Right atrium auricular region (tissue), 2 donors: ENCODE measurements at regions not wholly inside any gene's neighbourhood (a gene's known extent, or its start where the extent isn't known, plus 50 kb on each side); places are given as distances from the start of the nearest gene placed in this dataset.

ENCODE experiments used
- DNase-seq: peaks from one replicate; pipeline ENCODE4 v3.0.0-alpha.2; 2019; ENCODE audit warnings: low spot score
- H3K27ac ChIP-seq, 2 donors: fragments of 200-600 bp; sonication (generic); 1 replicate in 1 of 2; 2 replicates in 1 of 2; pipeline ENCODE4 v1.5.1; 2016 to 2019
- H3K27me3 ChIP-seq, 2 donors: fragments of 200-600 bp; sonication (generic); one replicate each; pipeline versions ENCODE4 v1.5.1 to v1.6.0; 2017 to 2019
- H3K36me3 ChIP-seq: fragments of 200-600 bp; sonication (generic); one replicate; pipeline ENCODE4 v1.5.1; 2016
- H3K4me1 ChIP-seq, 2 donors: fragments of 200-600 bp; sonication (generic); one replicate each; pipeline versions ENCODE4 v1.5.1 to v1.6.0; 2017 to 2019
- H3K4me3 ChIP-seq, 2 donors: fragments of 200-600 bp; sonication (generic); 1 replicate in 1 of 2; 2 replicates in 1 of 2; pipeline ENCODE4 v1.5.1; 2017 to 2019; ENCODE audit warnings: mild to moderate bottlenecking in 1 of 2, moderate library complexity in 1 of 2
- H3K9me3 ChIP-seq, 2 donors: fragments of 200-600 bp; sonication (generic); one replicate each; pipeline ENCODE4 v1.5.1; 2019
- TF ChIP-seq, protein P1 (sequence below), 2 donors: fragments of 200-600 bp; sonication (generic); IDR thresholded peaks; one replicate each; pipeline ENCODE4 v1.5.1; 2019; ENCODE audit warnings: antibody characterized with exemption in 2 of 2

GRCh38 chr10:129045599-129045998 is 421.4 kb upstream of the MGMT start:
- TF ChIP-seq, protein P1, sequence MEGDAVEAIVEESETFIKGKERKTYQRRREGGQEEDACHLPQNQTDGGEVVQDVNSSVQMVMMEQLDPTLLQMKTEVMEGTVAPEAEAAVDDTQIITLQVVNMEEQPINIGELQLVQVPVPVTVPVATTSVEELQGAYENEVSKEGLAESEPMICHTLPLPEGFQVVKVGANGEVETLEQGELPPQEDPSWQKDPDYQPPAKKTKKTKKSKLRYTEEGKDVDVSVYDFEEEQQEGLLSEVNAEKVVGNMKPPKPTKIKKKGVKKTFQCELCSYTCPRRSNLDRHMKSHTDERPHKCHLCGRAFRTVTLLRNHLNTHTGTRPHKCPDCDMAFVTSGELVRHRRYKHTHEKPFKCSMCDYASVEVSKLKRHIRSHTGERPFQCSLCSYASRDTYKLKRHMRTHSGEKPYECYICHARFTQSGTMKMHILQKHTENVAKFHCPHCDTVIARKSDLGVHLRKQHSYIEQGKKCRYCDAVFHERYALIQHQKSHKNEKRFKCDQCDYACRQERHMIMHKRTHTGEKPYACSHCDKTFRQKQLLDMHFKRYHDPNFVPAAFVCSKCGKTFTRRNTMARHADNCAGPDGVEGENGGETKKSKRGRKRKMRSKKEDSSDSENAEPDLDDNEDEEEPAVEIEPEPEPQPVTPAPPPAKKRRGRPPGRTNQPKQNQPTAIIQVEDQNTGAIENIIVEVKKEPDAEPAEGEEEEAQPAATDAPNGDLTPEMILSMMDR (IDR thresholded peaks at IDR 0.05) = no peak
- Histone ChIP-seq H3K4me1 (no peaks in the 10 kb centered on the region), H3K36me3 (no peaks in the 10 kb centered on the region), H3K9me3 (no peaks in the 10 kb centered on the region), H3K27me3 (no peaks in the 10 kb centered on the region), H3K27ac (no peak overlapping the region), H3K4me3 (peak overlapping the region; percentile 17 to 33)
- DNase-seq = no peak

DNA sequence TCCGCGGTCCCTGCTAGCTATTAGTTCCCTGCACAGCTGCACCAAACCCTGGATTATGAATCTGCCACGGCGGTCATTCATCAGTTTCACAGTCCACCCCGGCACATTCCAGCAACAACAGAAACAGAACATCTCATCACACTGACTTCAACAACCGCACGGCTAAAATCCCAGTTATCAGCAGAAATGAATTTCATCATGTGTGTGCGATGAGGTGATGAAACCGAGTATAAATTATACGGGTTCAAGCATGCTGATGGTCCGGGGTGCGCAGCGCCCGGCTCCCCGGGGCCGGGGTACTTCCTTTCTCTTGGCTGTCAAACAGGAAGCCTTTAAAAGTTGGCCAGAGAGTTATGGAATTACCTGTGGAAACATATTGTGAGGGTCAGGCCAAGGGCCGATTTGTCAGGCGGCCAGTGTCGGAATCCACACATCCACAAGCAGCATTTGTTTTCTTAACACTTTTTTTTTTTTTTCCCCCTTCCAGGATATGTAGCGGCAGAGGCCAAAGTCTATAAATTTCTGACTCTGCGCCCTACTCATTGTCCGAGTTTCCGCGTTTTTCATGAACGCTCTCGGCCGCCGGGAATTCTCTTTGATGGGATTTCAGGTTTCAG is 420.9 kb upstream of the MGMT start:
- H3K36me3 ChIP-seq = no peaks in the 10 kb centered on the region
- no peaks in the 10 kb centered on the region for H3K9me3 ChIP-seq
- no peaks in the 10 kb centered on the region for H3K4me1 ChIP-seq
- H3K27me3 ChIP-seq = no peaks in the 10 kb centered on the region
- peak overlapping the region; percentile 17 to 33 for H3K4me3 ChIP-seq
- DNase-seq = no peak
- H3K27ac ChIP-seq = no peak overlapping the region
- TF ChIP-seq, protein P1 (IDR thresholded peaks at IDR 0.05) = no peak

DNA sequence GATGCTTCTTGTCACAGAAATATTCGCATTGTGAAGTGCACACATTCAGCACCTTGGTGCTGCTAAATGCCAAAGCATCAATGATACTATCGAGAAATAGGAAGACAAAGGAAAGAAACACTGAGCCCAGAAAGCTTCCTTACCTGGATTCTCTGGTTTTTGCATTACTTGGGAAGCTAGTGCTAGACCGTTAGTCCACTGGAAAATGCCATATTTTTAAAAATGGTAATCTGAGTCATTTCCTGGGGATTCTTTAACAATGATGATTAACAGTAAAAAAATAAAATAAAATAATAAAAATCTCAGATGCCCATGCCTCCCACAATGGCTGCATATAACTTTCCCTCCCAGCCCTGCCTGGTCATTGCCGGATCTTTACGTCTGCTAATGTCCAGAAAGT is 420.1 kb upstream of the MGMT start:
- no peak overlapping the region for H3K27ac ChIP-seq

DNA sequence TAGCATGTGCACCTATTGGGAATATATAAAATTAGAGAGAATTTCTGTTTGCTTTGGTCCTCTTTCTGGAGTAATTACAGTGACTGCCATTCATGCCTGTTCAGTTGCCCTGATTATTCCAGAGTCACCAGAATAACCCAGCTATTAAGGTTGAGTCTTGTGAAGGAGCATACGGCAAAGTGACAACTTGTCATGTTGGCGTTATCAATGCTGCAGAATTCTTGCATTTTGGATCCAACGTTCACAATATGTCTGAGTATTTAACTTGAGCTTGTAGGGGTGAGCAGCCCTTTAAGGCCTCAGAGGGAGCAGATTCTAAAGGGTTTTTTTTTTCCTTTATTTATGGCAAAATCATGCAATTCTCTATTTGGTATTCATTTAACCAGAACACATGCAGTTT is 419.4 kb upstream of the MGMT start:
- DNase-seq = no peak
- Histone ChIP-seq H3K4me1 (no peaks in the 10 kb centered on the region), H3K9me3 (no peaks in the 10 kb centered on the region), H3K27ac (no peak overlapping the region), H3K36me3 (no peaks in the 10 kb centered on the region), H3K4me3 (no peak overlapping the region), H3K27me3 (no peaks in the 10 kb centered on the region)
- TF ChIP-seq, protein P1 (IDR thresholded peaks at IDR 0.05) = no peak

More for the DNA sequence above, 420.1 kb upstream of the MGMT start:
- Histone ChIP-seq H3K4me1 (no peaks in the 10 kb centered on the region), H3K36me3 (no peaks in the 10 kb centered on the region), H3K27me3 (no peaks in the 10 kb centered on the region), H3K4me3 (no peak overlapping the region), H3K9me3 (no peaks in the 10 kb centered on the region)
- no peak for DNase-seq
- TF ChIP-seq, protein P1 (IDR thresholded peaks at IDR 0.05) = no peak

DNA sequence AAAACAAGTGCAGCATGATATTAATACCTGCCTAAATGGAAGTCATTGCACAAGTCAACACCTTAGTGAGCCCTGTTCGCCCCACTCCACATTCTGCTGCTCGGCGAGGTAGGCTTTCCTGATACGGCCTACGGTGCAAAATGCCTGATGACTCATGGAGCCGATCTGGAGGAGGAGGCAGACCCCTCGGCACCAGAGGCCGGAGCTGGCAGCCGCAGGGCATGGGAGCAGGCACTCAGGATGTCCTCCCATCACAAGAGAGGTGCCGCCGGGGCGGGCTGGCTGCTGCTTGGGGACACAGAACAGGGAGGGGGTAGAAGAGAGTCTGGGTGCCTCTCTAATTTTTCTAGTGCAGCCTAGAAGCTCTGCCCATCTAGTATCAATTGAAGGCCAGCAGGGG is 418.5 kb upstream of the MGMT start:
- no peaks in the 10 kb centered on the region for H3K9me3 ChIP-seq
- H3K4me1 ChIP-seq = no peaks in the 10 kb centered on the region
- TF ChIP-seq, protein P1 (IDR thresholded peaks at IDR 0.05) = no peak
- no peak overlapping the region for H3K4me3 ChIP-seq
- no peaks in the 10 kb centered on the region for H3K36me3 ChIP-seq
- no peak overlapping the region for H3K27ac ChIP-seq
- no peaks in the 10 kb centered on the region for H3K27me3 ChIP-seq
- DNase-seq = no peak

GRCh38 chr10:129049501-129049900 is 417.5 kb upstream of the MGMT start:
- Histone ChIP-seq H3K27ac (no peak overlapping the region), H3K4me3 (no peak overlapping the region), H3K27me3 (no peaks in the 10 kb centered on the region), H3K9me3 (no peaks in the 10 kb centered on the region), H3K36me3 (no peaks in the 10 kb centered on the region), H3K4me1 (no peaks in the 10 kb centered on the region)
- TF ChIP-seq, protein P1 (IDR thresholded peaks at IDR 0.05) = no peak
- DNase-seq = no peak
